Renal pelvis (tissue), 1 donor: ENCODE measurements at regions not wholly inside any gene's neighbourhood (a gene's known extent, or its start where the extent isn't known, plus 50 kb on each side); places are given as distances from the start of the nearest gene placed in this dataset.
"Not testable (repeated sequence)": the region's sequence is repeated elsewhere in the genome, so short reads cannot be mapped to it uniquely, and the experiment has no call there.

Experiments
- DNase-seq: peaks from one replicate; pipeline ENCODE4 v3.0.0-alpha.2; 2013

GRCh38 chr6:158881884-158882283 is 62.7 kb upstream of the EZR start:
- not testable (repeated sequence) for DNase-seq

- not testable (repeated sequence) for DNase-seq
Measured at GRCh38 chr6:158881276-158881675, 62.1 kb upstream of the EZR start.

GRCh38 chr6:158879180-158879579 is 60.0 kb upstream of the EZR start:
- no peak for DNase-seq

- no peak for DNase-seq
Measured at GRCh38 chr6:158877716-158878115, 58.5 kb upstream of the EZR start.

GRCh38 chr6:158876886-158877285 is 57.7 kb upstream of the EZR start:
- no peak for DNase-seq

GRCh38 chr6:158870649-158870957 is 51.4 kb upstream of the EZR start:
- no peak for DNase-seq

- peak; percentile 88 for DNase-seq
Measured at GRCh38 chr6:158869826-158870648, 50.9 kb upstream of the EZR start.

GRCh38 chr6:158868890-158869825 is 50.0 kb upstream of the EZR start:
- no peak for DNase-seq
